Activated CD8-positive, alpha-beta memory T cell treated with anti-CD3 and anti-CD28 coated beads, Interleukin-2, amount 50 U/mL, for 24 hours (primary cell): ENCODE measurements at regions not wholly inside any gene's neighbourhood (a gene's known extent, or its start where the extent isn't known, plus 50 kb on each side); places are given as distances from the start of the nearest gene placed in this dataset.
"Not testable (repeated sequence)": the region's sequence is repeated elsewhere in the genome, so short reads cannot be mapped to it uniquely, and the experiment has no call there.

Source experiments
- DNase-seq: peaks from one replicate; pipeline ENCODE4 v3.0.0-alpha.2; 2020; ENCODE audit errors: extremely low read depth

DNA sequence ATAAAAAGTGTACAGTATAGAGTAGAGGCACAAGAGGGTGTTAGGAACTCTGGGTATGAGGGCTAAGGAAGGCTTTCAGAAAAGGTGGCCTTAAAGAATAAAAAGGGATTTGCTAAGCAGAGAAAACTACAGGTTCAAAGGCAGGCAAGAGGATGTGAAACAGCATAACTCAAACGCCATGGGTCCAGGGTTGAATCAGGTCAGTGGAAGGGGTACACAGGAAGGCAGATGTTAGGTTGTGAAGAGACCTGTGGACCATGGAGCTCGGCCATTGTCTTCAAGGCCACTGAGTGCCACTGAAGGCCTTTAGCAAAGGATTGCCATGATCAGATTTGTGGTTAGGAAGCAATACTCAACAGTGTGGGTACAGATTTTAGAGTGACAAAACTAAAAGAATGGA, 108.2 kb upstream of the FAM98A start:
- DNase-seq = no peak

DNA sequence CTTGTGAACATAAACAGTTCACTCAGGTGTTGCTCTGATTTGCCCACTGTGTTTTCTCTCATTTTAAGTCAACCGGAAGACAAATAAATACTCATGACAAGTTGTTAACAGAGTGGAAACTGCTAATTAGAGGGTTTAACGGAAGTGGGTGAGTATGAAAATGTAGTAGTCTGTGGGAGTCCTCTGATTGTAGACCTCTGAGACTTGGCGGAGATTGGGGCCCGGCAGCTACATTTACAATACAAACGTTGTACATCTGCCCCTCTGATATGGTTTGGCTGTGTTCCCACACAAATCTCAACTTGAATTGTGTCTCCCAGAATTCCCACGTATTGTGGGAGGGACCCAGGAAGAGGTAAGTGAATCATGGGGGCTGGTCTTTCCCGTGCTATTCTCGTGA, 107.3 kb upstream of the FAM98A start:
- DNase-seq = no peak

DNA sequence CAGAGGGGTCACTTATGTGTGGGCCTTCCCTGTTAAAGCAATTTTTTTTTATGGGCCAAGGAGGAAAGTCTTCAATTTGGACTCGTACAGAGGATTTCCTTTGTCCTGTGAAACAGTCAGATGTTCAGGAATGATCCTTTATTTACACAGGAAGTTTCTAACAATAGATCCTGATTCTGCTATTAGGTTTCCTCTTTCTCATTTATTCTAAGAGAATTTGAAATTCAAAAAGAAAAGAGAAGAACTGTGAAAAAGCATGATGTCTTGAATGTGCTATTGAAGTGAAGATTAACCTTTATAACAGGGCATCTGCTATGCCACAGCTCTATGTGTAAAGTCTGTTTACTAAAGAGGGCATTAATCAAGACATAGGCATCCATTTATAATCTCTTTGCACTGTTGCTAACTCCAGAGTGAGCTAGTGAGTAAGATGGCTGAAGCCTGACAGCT, 105.3 kb upstream of the FAM98A start:
- no peak for DNase-seq

DNA sequence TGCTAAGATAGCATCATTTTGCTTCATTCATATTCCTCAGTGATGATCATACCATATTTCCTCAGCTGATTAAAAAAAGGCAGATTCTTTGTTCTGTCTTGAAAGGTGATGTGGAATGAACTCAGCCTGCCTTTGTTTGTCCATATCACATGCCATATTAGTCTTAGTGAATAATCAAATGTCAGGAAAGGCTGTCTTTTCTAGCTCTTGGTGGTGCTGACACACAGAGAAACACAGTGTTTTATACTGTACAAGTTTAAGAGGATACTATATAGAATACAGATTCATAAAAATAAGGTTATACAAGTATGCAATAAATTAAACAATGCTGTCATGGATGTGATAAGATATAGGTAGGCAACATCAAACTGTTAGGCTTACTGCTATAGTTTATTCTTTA, 97.1 kb upstream of the FAM98A start:
- no peak for DNase-seq

DNA sequence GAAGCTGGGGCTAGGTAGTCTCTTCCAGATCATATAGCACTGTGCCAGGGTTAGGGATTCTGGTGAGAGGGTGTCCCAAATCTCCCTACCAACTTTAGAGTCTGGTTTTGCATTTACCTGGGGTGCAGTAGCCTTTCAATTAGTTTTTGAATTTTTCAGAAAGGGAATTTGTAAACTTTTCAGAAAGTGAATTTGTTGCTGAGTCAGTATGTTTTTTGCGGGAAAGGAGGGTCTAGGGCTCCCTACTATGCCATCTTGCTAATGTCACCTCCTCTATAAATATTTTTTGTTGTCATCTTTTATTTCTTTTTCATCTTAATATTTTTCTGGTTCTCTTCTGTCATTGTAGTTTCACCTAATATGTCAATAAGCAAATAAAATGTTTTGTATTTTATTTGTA, 95.8 kb upstream of the FAM98A start:
- DNase-seq = no peak

DNA sequence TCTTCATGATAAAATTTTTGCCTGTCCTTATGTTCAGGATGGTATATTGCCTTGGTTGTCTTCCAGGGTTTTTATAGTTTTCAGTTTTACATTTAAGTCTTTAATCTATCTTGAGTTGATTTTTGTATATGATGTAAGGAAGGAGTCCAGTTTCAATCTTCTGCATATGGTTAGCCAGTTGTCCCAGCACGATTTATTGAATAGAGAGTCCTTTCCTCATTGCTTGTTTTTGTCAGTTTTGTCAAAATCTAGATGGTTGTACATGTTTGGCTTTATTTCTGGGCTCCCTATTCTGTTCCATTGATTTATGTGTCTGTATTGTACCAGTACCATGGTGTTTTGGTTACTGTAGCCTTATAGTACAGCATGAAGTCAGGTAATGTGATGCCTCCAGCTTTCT, 91.6 kb upstream of the FAM98A start:
- not testable (repeated sequence) for DNase-seq

DNA sequence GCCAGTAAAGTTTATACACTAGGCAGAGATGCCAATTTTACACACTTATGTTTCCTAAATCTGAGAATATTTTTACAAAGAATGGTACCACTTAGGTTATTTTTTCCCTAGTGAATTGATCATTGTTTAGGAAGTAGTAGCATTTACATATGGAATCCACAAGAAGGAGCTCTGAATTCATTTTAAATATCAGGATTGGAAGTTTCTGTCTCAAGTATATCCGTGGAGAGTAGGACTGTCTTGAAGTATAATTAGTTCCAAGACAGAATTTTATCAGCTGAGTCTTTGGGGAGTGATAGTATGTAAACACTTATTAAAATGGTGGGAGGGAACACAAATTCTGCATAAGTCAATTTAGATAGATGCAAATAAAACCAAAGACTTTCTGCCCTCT, 82.3 kb upstream of the FAM98A start:
- DNase-seq = no peak

DNA sequence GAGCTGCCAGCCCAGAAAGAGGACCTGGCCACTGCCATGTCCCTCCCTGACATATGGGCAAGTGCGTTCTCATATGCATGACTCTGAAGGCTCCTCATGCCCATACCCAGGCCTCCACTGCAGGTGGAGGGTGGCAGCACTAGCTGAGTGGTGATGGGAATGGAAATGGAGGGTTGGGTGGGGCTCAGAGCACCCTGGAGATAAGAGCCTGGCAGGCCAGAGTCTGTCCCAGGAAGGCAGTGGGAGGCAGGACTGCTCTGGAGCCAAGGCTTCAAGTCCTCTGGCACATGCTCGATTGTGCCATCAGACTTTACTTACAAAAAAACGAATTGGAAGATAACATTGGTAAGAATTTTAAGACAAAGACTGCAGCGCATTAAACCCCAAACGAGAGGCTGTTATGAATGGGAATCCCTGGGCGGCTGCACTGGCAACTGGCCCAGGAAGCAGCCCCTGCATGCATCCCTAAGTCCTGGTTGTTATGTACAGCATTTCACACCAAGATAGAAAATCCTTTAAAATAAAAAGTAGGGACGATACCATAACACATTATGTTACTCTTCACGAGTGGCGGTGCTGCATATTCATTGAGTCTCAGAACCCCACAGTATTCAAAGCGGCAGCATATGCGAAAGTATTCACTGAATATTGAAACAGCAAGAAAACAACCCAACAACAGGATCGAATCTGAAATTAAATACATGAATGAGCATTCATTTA, 81.7 kb upstream of the FAM98A start:
- no peak for DNase-seq

DNA sequence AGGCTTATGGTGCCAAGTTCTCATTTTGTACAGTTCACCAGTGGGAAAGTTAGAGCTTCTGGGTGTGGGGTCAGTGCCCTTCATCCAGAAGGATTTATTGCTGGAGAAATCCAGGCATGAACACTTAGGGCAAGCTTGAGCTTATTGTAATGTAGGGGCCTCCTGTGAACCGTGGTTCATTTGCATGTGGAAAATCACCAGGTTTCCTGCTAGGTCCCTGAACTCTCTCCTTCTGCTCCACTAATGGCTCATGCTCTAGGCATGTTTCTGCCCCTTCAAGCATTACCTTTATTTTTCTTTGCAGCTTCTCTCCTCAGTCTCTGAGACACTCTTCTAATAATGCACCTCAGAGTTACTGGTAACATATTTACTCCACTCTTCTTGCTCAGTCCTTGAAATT, 79.3 kb upstream of the FAM98A start:
- DNase-seq = no peak

DNA sequence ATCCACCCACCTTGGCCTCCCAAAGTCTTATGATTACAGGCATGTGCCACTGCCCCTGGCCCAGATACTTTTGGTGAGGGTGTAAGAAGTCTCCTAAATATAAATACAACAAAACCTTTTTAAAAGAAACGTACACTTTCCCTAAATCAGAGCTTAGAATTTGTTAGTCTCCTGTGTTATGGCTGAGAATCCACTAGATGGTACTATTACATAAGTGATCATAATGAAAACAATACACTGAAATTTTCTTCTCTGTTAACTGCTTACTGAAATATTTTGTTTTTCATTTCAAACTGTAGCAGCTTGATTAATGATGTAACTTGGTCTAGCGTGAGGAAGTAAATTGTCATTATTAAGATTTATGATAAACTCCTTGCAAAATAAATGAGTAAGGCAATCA, 74.8 kb upstream of the FAM98A start:
- DNase-seq = no peak

DNA sequence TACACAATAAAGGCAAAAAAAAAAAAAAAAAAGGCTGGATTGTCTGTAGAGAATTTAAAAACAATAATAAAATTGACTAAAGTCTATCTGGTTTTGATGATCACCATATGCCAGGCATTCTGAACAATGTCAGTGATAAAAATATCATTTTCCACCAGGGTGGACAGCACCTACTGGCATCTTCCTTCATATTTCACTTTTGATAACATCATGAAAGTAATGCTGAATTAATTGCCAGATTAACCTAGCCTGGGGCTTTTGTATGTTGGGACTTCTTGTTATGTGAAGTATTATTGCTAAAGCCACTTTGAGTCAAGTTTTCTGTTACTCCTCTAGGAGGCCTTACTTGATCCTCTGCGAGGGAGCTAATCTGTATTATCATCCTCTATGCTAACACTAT, 73.8 kb upstream of the FAM98A start:
- DNase-seq = no peak

DNA sequence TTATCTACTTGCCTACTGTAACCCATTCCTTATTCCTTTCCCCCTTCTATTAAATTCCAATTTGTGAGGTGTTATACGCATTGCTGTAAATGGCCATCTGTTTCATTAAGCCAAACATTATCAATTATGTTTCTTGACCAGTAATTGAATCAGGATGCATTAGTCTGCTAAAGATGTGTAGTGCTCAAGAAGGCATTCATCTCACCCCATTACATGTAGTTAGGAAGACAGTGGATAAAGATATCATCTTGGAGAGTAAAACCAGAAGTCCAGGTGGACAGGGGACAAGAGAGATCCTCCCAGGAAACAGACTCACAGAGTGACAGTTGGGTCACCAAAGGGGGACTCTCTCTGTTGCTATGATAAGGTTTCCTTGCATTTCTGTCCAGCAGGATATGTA, 73.3 kb upstream of the FAM98A start:
- no peak for DNase-seq

DNA sequence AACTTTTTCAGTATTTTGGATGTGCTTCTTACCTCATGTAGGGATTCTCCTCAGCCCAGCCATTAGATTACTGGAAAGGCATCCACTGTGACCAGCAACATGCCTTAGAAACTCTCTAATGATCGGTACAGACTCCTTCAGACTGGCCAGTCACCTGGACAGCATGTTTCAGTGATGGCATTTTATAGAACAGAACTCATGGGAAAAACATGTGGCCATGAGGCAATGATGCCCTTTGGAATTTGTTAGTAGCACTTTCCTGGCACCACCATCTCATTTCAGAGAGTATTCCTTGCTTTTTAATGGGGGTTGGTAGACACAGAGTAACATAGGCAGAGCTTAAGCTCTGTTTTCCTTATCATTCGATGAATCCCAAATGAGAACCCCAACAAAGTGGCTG, 72.1 kb upstream of the FAM98A start:
- DNase-seq = no peak

DNA sequence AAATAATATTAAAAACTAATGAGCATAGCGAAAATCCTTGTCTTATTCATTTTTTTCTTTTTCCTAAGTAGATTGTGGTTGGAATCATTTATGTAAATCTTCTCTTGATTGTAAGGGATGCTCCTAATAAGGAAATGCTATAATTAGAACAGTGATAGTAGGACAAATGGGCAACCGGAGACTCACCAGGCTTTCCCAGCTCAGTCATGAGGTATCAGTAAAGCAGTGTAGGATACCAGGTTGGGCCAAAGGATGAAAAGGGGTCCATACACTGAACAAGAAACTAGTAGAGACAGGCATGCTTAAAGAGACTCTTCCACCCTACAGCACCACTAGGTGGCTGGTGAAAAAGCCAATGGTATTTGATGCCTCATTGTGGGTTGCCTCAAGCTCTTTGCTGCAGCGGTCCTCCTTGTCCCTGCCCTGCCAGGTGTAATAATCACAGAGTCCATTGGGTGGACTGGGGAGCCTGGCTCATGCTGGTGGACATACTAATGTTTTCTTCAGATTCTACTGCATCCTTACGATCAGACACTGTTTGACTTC, 71.4 kb upstream of the FAM98A start:
- no peak for DNase-seq

DNA sequence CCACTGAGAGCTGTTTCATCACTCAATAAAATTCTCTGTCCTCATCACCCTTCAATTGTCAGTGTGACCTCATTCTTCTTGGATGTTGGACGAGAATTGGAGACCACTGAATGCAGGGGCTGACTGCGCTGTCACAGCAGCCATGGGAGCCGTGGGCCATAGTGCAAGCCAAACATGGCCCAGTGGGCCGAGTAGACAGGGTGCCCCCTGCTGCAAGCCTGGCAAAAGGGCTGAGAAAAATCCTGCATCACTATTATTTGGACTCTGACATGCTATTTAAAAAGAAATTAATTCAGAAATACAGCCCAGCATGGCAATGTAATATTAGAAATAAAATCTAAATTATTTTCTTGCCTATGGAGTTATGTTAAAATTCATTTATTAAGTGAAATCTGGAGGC, 67.8 kb upstream of the FAM98A start:
- no peak for DNase-seq

DNA sequence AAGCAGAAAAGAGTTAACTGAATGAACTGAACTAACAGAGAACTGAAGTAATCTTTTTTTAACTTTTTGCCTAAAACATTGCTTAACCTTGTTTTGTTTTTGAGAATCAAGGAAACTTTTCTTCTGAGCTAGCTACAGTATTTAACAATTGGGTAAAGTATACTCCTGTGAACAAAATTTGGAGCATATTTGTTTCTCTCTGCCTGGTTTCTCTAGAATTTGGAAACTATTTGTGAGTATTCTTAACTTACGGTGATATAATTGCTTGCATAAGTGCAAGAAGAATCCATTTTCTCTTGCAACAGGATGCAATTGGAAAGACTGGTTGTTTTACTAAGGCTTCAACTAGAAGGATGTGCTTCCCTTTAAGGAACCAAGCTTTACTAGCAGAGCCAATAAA, 65.9 kb upstream of the FAM98A start:
- DNase-seq = no peak

DNA sequence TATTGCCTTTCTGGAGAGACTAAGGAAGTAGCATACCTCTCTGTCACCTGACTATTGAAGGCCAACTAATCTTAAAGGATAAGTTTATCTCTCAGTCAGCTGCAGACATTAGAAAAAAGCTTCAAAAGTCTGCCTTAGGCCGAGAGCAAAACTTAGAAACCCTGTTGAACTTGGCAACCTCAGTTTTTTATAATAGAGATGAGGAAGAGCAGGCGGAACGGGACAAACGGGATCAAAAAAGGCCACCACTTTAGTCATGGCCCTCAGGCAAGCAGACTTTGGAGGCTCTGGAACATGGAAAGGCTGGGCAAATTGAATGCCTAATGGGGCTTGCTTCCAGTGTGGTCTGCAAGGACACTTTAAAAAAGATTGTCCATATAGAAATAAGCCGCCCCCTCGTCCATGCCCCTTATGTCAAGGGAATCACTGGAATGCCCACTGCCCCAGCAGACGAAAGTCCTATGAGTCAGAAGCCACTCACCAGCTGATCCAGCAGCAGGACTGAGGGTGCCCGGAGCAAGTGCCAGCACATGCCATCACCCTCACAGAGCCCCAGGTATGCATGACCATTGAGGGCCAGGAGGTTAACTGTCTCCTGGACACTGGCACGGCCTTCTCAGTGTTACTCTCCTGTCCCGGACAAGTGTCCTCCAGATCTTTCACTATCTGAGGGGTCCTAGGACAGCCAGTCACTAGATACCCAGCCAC, 61.5 kb upstream of the FAM98A start:
- DNase-seq = no peak

DNA sequence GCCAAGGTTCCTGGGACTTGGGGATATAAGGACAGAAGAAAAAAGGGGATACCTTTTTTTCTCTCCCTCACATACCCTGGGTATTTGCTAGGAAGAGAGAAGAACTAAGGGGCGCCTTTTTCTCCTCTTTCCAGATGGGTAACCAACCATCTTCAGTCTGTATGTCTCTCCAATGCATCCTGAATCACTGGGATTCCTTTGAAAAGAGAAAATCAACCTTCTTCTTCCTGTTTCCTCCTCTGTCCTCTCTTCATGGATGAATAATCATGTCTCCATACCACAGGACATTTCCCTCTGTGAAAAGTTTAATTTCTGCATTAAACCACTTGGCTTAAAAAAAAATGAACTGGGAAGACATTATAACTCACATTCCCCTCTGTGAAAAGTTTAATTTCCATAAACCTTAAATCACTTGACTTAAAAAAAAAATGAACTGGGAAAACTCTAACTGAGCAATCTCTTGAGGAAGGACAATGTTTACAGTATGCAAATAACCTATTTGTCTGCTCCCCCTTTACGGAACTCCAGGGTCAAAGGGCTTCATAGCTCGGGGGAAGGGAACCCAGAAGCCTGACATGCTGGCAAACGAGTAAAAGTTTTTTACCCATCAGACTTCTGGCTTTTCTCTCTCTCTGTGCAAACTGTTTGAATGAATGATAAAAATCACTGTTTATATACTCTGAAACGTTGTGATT, 56.7 kb upstream of the FAM98A start:
- no peak for DNase-seq

DNA sequence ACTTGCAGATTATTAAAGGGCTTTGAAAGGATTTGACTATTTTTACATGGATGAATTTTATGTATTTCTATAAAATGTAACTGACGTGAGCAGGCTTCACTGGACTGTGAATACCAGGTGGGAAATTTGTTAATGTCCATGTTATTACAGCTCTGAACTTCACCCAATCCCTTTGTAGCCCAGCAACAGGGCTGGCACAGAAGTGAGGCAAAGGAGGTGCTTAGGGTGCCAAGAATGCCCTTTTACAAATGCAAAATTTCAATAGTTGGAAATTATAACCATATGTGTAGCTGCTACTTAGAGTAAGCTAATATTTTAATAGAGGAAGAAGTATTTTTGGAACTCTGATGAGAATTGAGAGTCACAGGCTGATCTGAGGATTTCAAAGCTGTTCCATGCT, 53.7 kb upstream of the FAM98A start:
- DNase-seq = no peak

DNA sequence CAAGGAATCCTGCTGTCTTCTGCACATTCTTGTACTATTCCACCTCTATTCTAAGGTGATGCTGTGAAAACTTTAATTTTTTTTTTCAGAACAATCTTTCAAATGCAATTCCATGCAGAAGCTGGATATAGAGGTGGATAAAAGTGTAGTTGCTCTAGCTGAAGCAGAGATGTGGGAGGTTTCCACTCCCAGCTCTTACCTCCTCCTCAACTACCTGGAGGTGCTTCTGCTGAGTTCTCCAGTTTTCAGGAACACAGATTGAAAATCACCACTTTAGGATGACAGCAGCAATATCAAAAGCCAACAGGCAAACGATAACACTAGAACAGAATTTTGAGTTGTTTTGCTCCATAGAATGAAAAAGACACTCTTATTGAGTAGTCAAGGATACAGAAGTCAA, 51.1 kb upstream of the FAM98A start:
- DNase-seq = no peak
